ENCODE measurements at regions not wholly inside any gene's neighbourhood (a gene's known extent, or its start where the extent isn't known, plus 50 kb on each side); places are given as distances from the start of the nearest gene placed in this dataset.
"Not testable (repeated sequence)": the region's sequence is repeated elsewhere in the genome, so short reads cannot be mapped to it uniquely, and the experiment has no call there.

DNA sequence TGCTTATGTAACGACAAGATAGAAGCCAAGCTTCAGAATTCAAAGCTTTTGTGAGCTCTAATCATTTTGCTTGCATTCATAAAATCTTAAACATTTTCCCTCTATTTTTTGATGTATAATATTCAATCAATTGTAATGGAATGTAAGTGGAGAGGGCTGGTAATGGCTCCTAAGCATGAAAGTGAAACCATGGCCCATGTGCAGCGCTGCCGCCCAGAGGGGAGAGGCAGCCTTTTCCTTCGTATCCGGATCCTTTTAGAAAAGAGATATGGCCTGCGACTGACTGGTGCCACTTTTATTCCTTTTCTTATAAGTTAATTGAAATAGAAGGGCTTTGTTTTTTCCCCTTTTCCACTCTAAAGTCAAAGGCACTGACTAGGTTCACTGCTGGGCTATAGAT, 178.9 kb upstream of the POMZP3 start:
- POLR2A ChIA-PET (ENCODE audit: low non-redundant PET); CTCF ChIA-PET; H3K27ac ChIP-seq: not testable (repeated sequence)
- peak; percentile 1 for DNase-seq (ENCODE audit: low spot score)
- TF ChIP-seq, protein P1, sequence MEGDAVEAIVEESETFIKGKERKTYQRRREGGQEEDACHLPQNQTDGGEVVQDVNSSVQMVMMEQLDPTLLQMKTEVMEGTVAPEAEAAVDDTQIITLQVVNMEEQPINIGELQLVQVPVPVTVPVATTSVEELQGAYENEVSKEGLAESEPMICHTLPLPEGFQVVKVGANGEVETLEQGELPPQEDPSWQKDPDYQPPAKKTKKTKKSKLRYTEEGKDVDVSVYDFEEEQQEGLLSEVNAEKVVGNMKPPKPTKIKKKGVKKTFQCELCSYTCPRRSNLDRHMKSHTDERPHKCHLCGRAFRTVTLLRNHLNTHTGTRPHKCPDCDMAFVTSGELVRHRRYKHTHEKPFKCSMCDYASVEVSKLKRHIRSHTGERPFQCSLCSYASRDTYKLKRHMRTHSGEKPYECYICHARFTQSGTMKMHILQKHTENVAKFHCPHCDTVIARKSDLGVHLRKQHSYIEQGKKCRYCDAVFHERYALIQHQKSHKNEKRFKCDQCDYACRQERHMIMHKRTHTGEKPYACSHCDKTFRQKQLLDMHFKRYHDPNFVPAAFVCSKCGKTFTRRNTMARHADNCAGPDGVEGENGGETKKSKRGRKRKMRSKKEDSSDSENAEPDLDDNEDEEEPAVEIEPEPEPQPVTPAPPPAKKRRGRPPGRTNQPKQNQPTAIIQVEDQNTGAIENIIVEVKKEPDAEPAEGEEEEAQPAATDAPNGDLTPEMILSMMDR (conservative IDR thresholded peaks at IDR 0.05; ENCODE audit: low read depth): 0 out of 2 replicates have a peak, but pooled peaks have one; percentile 8

DNA sequence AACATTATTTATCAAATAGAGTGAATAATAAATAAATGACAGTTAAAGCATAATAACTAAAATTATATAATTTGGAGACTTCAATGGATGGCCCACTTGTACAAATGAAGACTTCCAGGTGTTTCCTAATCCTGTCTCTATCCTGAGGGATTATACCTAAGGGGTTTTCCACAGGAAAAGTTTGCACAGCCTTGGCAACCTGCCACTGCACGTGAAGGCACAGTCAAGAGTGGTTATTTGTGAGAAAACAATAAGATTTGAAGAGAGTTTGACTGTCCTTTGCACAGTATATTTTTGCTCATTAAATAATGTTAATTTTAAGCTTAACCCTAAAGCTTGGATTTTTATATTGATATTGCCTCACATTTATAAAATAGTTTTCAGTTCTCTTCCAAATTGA, 178.2 kb upstream of the POMZP3 start:
- DNase-seq (ENCODE audit: low spot score); H3K27ac ChIP-seq; POLR2A ChIA-PET (ENCODE audit: low non-redundant PET); CTCF ChIA-PET: not testable (repeated sequence)

DNA sequence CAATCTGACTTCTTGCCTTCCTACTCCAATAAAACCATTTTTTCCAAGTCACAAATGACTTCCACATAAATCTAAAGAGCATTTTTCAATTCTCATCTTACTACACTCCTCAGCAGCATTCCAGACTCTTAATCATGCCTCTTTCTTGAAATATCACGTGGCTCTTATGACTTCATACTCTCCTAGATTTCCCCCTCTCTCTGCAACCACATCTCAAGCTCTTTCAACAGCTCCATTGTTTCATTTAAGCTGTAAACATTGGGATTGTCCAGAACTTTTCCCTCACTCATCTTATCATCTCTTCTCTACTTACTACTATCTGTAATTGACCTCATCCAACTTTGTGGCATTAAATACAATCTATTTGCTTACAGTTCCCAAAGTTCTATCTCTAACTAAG, 170.6 kb upstream of the POMZP3 start:
- CTCF ChIA-PET; POLR2A ChIA-PET (ENCODE audit: low non-redundant PET); H3K27ac ChIP-seq; DNase-seq (ENCODE audit: low spot score): not testable (repeated sequence)

DNA sequence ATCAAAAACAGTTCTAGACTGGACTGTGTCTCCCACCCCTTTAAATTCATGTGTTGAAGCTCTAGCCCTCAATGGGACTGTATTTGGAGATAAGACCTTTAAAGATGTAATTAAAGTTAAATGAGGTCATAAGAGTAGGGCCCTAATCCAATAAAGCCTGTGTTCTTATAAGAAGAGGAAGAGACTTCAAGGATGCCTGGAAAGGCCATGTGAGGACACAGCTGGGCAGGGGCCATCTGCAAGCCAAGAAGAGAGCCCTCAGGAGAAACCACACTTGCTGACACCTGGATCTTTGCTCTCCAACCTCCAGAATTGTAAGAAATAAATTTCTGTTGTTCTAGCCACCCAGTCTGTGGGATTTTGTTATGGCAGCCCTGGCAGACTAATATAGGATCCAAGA, 153.6 kb upstream of the POMZP3 start:
- H3K27ac ChIP-seq; DNase-seq (ENCODE audit: low spot score); POLR2A ChIA-PET (ENCODE audit: low non-redundant PET); CTCF ChIA-PET: not testable (repeated sequence)

- H3K27ac ChIP-seq; CTCF ChIA-PET; POLR2A ChIA-PET (ENCODE audit: low non-redundant PET); DNase-seq (ENCODE audit: low spot score): not testable (repeated sequence)
These were observed 147.2 kb upstream of the POMZP3 start for GRCh38 chr7:76774279-76774678.

DNA sequence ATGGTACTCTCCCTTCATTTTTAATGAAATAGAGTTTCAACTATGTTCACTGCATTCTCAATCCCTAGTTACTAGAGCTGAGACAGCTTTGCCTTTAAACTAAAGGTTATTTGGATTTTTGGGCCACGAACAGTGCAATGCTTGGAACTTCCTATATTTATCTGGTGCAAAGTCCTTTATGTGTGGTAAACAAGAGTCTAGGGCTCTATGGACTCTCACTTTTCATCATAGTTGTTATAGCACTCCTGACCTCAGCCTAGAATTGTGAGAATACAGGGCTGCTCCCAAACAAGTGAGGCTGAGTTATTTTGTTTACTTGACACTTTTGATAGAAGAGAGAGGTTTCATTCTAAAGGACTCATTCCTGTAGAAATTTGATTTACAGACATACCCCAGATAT, 144.9 kb upstream of the POMZP3 start:
- DNase-seq (ENCODE audit: low spot score); POLR2A ChIA-PET (ENCODE audit: low non-redundant PET): not testable (repeated sequence)

DNA sequence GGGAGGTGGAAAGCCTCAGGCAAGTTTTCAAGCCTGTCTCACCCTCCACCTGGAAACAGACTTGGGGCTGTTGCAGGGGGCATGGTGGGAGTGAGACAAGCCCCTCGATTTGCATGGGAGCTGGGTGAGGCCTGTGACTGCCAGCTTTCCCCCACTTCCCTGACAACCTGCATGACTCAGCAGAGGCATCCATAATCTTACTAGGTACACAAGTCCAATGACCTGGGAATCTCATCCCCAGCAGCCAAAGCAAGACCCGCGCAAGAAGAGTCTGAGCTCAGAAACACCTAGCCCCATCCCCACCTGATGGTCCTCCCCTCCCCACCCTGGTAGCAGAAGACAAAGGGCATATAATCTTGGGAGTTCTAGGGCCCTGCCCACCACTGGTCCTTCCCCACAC, 136.9 kb upstream of the POMZP3 start:
- H3K27ac ChIP-seq; POLR2A ChIA-PET (ENCODE audit: low non-redundant PET); DNase-seq (ENCODE audit: low spot score); CTCF ChIA-PET: not testable (repeated sequence)

More for the DNA sequence above, 144.9 kb upstream of the POMZP3 start:
- CTCF ChIA-PET, H3K27ac ChIP-seq: not testable (repeated sequence)

DNA sequence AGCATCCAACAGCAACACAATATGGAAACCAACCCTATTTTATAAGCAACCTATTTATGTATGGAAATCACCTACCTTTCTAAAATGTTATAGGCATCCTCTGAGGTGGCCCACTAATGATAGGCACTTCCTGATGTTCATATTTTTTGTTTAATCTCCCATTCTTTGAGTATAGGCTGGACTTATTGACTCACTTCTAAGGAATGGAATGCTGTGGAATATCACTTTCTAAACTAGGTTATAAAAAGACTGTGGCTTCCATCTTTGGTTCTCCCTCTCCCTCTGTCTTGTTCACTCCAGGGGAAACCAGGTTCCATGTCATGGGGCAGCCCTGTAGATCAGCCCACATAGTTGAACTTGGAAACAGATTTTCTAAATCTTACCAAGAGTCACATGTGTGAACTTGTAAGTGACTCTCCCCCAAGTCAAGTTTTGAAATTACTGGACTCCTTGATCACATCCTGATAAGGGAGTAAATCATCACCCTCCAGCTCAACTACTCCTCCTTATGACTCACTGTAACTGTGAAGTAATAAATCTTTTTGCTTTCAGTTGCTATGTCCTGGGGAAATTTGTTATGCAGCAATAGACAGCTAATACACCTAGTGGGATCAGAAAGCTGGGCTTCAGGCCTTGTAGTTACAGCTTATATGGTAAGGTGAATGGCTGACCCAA, 133.6 kb upstream of the POMZP3 start:
- peak; percentile 11 for DNase-seq (ENCODE audit: low spot score)
- CTCF ChIA-PET; POLR2A ChIA-PET (ENCODE audit: low non-redundant PET); H3K27ac ChIP-seq: not testable (repeated sequence)

DNA sequence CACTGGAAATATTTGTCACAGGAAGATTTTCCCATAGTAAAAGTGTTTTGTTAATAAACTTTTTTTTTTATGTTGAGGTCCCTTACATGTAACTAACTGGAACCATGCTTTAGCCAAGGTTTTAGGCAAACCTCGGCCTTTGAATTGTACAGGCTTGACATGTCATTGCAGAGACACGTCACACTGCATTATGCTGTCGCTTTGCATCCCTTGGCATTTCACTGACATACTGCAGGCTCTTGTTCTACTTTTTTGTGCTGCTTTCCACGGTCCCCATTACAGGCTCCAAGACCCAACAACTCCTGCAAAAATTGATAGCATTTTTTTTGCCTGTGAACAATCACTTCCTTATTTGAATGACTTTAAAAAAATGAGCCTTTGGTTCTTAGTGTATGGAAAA, 112.5 kb upstream of the POMZP3 start:
- POLR2A ChIA-PET (ENCODE audit: low non-redundant PET); DNase-seq (ENCODE audit: low spot score); H3K27ac ChIP-seq; CTCF ChIA-PET: not testable (repeated sequence)

DNA sequence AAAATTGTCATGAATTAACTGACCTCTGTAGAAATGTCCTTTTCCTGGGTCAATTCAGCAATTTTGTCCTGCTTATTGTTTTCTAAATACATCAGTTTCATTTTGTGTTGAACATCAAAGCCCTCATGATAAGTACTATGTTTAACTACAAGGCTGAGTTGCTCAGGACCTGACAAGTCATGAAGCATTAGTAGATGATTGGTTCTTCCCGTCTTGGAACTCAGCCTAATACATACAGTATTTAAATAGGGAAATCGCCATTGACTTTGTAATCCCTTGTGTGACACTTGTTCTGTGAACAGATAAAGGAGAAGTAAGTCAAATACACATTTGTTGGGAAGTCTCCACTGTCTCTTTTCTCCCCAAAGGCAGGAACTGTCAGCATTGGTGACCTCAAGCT, 109.6 kb upstream of the POMZP3 start:
- POLR2A ChIA-PET (ENCODE audit: low non-redundant PET); CTCF ChIA-PET; H3K27ac ChIP-seq; DNase-seq (ENCODE audit: low spot score): not testable (repeated sequence)

GRCh38 chr7:76736091-76736490, 109.0 kb upstream of the POMZP3 start:
- DNase-seq (ENCODE audit: low spot score); POLR2A ChIA-PET (ENCODE audit: low non-redundant PET); H3K27ac ChIP-seq; CTCF ChIA-PET: not testable (repeated sequence)

GRCh38 chr7:76735668-76736067, 108.6 kb upstream of the POMZP3 start:
- DNase-seq (ENCODE audit: low spot score); POLR2A ChIA-PET (ENCODE audit: low non-redundant PET); H3K27ac ChIP-seq; CTCF ChIA-PET: not testable (repeated sequence)

DNA sequence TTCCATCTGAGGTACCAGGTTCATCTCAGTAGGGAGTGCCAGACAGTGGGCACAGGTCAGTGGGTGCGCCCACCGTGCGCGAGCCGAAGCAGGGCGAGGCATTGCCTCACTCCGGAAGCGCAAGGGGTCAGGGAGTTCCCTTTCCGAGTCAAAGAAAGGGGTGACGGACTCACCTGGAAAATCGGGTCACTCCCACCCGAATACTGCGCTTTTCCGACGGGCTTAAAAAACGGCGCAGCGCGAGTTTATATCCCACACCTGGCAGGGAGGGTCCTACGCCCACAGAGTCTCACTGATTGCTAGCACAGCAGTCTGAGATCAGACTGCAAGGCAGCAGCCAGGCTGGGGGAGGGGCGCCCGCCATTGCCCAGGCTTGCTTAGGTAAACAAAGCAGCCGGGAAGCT, 101.5 kb upstream of the POMZP3 start:
- POLR2A ChIA-PET (ENCODE audit: low non-redundant PET); DNase-seq (ENCODE audit: low spot score); CTCF ChIA-PET: not testable (repeated sequence)
- H3K27ac ChIP-seq: peak overlapping the region; percentile 96

DNA sequence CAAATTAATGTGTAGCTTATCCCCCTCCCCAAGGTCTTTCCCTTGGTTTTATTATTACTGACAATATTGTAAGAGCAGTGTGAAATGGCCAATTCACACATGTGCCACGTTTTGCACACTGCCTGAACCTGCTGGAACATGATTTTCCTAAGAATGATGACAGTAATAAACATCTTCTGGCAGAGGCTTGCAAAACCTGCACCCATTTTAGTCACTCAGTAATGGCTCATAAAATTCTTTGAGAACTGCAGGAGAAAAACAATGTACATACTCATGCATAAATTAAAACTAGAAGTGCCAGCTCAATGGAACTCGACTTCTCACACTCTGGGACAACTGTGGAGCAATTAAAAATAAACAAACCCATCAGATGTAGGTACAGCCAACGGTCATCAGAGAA, 96.8 kb upstream of the POMZP3 start:
- CTCF ChIA-PET; H3K27ac ChIP-seq; DNase-seq (ENCODE audit: low spot score); POLR2A ChIA-PET (ENCODE audit: low non-redundant PET): not testable (repeated sequence)

- DNase-seq (ENCODE audit: low spot score); POLR2A ChIA-PET (ENCODE audit: low non-redundant PET); H3K27ac ChIP-seq; CTCF ChIA-PET: not testable (repeated sequence)
These were observed 89.5 kb upstream of the POMZP3 start for GRCh38 chr7:76716551-76716950.

- H3K27ac ChIP-seq; DNase-seq (ENCODE audit: low spot score); CTCF ChIA-PET; POLR2A ChIA-PET (ENCODE audit: low non-redundant PET): not testable (repeated sequence)
These were observed 85.8 kb upstream of the POMZP3 start for GRCh38 chr7:76712926-76713325.

DNA sequence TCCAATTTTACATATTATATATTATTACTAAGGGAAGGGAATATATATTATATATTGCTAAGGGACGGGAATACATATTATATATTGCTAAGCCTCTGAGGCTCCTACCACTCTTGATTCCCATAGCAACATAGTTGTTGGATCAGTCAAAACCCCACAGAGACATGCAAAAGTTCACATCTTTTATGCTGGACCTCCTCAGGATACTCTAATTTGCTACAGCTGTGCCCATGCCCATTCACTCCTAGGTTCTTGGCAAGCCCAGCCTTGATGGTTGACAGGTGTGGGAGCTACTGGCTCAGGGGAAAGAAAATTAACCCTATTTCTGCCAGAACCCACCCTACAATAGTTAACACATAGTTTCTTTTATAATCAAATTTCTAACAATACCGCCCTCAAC, 84.6 kb upstream of the POMZP3 start:
- POLR2A ChIA-PET (ENCODE audit: low non-redundant PET); DNase-seq (ENCODE audit: low spot score); H3K27ac ChIP-seq; CTCF ChIA-PET: not testable (repeated sequence)

DNA sequence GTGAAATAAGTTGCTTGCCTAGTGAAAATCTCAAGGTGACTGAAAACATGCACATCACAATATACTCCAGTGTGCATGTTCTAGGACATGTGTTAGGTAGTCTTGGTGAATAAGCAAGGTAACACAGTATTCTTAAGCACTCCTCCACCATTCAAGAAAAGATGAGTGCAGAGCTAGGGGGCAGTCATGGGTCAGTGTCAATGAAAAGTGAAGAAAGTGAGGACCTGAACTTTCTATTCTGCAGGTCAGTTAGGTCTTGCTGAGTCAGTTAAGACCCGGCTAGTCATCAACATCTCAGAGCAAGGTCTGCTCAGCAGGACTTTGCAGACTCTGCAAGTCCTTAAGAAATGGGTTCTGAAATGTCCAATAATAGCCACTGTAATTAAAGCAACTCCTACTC, 82.6 kb upstream of the POMZP3 start:
- H3K27ac ChIP-seq; CTCF ChIA-PET; DNase-seq (ENCODE audit: low spot score); POLR2A ChIA-PET (ENCODE audit: low non-redundant PET): not testable (repeated sequence)
